ENCODE measurements at regions not wholly inside any gene's neighbourhood (a gene's known extent, or its start where the extent isn't known, plus 50 kb on each side); places are given as distances from the start of the nearest gene placed in this dataset.

- DNase-seq (ENCODE audit: low read depth) = no peak
Measured at GRCh38 chr9:135341612-135342169, 137.9 kb upstream of the PPP1R26 start.

DNA sequence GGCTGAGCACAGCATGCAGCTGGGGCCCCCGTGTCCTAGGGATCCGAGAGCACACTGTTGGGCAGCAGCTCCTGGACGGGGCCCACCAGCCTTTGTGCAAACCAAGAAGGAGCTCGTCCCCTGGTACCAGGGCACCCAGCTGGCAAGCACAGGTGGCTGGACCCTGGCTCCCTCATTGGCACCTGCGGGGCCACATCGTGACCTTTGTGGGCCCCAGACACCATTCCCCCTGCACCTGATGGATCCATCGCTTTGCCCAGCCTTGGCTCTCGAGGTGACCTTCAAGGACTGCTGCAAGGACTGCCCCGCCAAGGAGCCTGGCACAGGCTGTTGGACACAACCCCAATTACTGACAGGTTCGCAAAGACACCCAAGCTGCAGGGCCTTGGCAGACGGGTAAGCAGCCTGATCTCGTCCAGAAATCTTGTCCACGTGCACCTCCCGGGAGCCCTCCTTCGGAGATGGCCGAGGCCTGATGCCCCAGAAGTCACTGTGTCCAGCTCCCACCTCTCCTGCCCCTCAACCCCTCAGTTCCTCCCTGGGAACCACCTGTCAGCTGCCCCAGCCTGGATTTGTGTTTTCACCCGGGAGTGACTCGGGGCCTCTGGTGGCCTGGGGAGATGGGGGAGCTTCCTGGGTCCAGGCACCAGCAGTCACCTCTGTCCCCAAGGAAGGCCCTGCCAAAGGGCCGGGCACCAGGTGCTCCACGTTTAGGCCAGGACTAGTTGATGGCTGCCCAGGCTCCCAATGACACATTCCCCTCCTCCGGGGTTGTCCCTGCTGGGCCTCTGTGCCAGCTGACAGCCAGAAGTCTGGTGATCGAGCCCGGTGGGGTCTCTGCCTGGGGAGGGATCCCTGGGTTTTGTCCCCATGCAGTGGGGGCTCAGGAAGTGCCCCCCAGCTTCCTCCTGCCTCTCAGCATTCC, 137.1 kb upstream of the PPP1R26 start:
- DNase-seq (ENCODE audit: low read depth) = no peak

GRCh38 chr9:135343136-135343535, 136.4 kb upstream of the PPP1R26 start:
- no peak for DNase-seq (ENCODE audit: low read depth)

GRCh38 chr9:135343837-135344522, 135.6 kb upstream of the PPP1R26 start:
- peak; percentile 1 for DNase-seq (ENCODE audit: low read depth)

GRCh38 chr9:135344523-135344901, 135.1 kb upstream of the PPP1R26 start:
- DNase-seq (ENCODE audit: low read depth) = no peak

DNA sequence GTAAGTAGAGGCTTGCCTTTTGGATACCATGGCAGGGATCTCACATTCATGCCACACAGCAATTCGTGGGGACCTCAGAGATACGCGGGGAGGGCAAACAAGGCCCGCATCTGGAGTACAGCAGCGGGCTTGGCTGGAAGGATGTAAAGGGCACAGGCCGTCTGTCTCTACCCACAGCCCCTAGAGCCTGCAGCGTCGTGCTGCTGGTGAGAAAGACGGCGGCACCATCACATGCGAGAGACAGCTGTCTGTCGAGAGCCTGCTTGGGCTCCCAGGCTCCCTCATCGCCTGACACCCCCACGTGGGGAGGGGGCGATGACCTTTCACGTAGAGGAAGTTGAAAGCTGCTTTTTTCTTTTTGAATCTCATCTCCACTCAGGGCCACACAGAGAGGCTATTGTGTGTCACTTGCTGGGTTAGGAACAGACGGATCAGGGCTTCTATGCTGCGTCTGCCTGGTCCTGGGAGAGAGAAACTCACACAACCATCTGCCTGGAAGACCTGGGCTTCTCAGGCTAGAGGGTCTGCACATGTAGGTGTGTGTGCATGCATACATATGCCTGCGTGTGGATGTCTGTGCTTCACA, 134.6 kb upstream of the PPP1R26 start:
- no peak for DNase-seq (ENCODE audit: low read depth)

DNA sequence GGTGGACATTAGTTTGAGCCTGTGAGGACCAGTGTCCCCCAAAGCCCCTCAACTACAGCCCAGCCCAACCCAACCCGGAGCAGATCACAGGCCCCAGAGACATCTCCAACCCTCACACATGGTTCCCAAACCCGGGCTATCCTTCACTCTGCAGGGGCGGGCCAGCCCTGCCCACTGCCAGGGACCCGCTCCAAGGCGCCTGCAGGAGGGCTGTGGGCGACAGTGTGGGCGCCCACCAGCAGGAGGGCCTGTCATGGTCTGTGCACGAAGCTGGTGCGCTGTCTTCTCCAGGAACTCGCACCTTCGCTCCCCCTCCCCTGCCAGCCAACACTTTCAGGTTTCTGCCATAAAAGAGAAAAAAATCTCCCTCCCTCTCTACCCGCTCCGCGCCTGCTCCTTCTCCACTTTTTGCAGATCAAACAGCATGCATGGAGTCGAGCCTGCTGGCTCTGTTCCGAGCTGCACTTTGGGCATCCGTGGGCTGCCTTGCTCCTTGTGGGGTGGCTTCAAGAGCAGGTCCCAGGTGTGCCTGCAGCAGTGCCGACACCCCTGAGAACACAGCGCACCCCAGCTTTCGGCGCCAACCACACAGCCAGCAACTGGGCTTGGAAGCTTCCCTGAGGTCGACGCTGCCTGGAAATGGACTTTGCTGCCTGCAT, 133.7 kb upstream of the PPP1R26 start:
- no peak for DNase-seq (ENCODE audit: low read depth)

DNA sequence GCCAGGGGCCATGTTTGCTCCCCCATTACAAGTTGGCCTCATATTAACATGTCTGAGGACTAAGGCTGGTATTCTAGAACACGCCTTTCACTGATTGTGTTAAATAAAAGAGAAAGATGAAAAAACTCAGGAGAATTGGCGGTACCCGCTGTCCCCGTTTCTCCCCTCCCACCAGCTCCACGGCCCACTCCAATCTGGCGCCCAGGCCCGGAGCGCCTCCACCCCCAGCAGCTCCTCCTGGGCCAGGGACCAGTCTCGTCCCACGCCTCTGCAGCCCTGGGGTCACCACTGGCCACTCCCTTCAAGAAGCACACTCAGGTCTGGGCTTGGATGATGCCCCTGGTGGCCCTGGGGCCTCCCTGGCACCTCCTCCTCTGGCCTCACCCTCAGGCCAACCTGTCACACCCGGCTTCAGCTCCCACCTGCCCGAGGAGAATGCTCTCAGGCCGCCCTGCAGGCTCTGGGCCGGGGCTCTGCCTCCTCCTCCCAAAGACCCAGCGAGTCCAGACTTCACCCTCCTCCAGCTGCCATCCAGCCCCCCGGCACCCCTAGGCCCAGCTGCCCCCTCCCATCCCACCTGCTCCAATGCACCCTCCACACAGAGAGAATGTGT, 133.0 kb upstream of the PPP1R26 start:
- no peak for DNase-seq (ENCODE audit: low read depth)

GRCh38 chr9:135347461-135347860, 132.1 kb upstream of the PPP1R26 start:
- DNase-seq (ENCODE audit: low read depth) = no peak

DNA sequence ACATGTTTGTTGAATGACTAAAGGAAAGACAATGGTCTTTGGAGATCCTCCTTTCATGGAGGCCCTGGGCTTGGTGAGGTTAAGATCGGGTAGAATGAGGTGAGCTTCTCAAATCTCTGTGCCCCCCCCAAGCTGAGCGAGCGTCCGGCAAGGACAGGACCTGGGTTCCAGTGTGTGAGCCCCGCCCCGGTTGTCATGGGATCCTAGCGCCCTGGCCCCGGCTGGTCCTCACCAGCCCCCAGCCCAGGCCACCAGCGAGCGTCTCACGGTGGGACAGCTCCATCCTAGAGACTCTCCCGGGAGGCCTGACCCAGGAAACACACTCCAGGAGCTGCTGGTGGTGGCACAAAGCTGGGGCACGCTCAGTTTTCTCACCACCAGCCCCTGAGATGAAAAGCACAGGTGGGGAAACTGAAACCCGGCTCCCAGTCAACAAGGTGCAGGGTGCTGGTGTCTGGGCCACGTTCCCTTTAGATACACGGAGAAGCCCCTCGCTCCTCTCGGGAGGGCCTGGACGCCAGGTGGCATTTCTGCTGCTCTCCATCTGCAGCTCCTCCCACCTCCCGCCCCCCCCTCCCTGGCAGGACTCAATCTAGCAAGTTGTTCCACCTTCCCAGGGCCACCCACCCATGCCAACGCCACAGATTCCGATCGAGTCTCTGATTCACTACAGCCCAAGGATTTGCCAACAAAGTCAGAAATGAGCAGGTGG, 131.3 kb upstream of the PPP1R26 start:
- DNase-seq (ENCODE audit: low read depth) = no peak

DNA sequence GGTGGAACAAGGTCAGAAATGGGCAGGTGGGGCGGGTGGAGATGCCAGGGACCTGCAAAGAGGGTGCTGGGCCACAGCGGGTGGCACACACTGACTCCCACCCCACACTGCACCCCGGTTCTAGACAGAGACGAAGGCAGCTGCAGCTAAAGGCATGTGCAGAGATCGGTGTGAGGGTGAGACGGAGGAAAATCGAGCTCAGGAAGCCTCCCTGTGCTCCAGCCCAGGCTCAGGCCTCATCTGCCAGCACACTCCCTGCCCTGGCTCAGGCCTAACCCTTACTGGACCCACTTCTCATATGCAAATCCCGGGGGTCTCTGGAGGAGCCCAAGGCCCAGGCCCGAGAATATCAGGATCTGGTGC, 130.8 kb upstream of the PPP1R26 start:
- no peak for DNase-seq (ENCODE audit: low read depth)

GRCh38 chr9:135349212-135350002, 130.2 kb upstream of the PPP1R26 start:
- no peak for DNase-seq (ENCODE audit: low read depth)

GRCh38 chr9:135350003-135350315, 129.6 kb upstream of the PPP1R26 start:
- no peak for DNase-seq (ENCODE audit: low read depth)

GRCh38 chr9:135353935-135354334, 125.6 kb upstream of the PPP1R26 start:
- DNase-seq (ENCODE audit: low read depth) = no peak

GRCh38 chr9:135355521-135356011, 124.0 kb upstream of the PPP1R26 start:
- no peak for DNase-seq (ENCODE audit: low read depth)

- no peak for DNase-seq (ENCODE audit: low read depth)
Measured at GRCh38 chr9:135356021-135356420, 123.6 kb upstream of the PPP1R26 start.

DNA sequence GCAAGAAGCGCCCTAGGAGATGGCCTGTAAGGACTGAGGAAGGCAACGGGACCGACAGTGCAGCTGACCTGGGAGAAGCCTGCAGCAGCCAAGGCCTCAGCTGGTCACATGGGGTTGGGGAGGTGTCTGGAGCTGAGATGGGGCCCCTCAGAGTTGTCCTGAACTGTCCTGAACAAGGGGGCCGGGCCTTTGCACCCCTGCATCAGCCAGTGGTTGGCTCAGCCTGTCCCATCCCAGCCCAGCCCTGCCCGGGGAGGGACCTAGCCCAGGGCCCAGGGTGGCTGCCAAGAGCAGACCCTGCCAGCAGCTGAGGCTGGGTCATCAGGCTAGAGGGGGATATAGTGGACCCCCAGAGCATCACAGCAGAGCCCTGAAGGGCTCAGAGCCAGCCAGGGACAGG, 122.8 kb upstream of the PPP1R26 start:
- no peak for DNase-seq (ENCODE audit: low read depth)

DNA sequence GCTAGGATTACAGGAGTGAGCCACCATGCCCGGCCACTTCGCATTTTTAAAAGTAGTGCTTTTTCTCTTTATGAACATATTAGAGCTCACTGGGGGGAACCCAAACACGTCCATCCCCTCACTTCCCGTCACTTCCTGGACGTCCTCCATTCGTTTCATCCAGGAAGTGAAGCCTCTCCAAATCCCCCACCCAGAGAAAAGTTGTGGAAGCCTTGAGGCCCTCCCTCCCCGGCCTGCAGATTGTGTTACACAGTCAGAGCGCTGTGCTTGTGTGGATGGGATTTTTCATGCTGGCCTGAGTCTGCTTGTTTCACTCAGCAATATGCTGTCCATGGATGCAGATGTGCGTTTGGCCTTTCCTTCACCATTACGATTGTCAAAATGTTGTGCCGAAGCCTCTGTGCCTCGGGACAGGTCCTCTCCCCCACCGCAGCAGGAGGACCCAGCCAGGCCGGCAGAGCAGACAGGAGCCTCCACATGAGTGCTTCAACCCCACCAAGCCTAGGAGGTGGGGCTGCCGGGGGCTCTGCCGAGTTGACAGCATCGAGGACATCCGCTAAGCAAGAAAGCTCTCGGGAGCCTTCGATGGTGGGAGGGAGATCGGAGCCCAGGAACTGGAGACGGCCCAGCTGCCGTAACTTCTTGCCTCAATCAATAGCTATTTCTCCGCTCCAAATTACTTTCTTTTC, 121.6 kb upstream of the PPP1R26 start:
- DNase-seq (ENCODE audit: low read depth) = no peak

DNA sequence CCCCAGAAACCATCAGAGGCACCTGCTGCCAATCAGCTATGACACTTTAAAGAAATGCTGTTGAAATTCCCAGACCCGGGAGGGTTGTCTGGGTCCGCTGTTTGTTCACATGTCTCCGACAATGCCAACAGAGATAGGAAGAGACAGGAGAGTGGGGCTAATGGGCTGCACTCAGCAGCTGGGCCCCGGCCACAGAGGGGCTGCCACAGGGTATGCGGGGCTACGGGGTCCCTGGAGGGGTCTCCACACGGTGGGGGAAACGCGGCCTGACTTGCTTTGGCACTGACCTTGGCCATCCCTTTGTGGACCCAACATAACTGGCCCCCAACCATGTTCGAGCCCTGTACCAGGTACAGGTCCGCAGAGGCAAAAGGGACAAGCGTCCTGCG, 121.0 kb upstream of the PPP1R26 start:
- no peak for DNase-seq (ENCODE audit: low read depth)

GRCh38 chr9:135359764-135360163, 119.8 kb upstream of the PPP1R26 start:
- DNase-seq (ENCODE audit: low read depth) = no peak

All from GM04504 (cell line).